Breast epithelium (tissue), 4 donors: ENCODE measurements at regions not wholly inside any gene's neighbourhood (a gene's known extent, or its start where the extent isn't known, plus 50 kb on each side); places are given as distances from the start of the nearest gene placed in this dataset.

Experiments
- DNase-seq, 2 donors: peaks; one replicate each; pipeline ENCODE4 v3.0.0-alpha.2; 2019; ENCODE audit warnings: low spot score in 2 of 2
- H3K27ac ChIP-seq, 2 donors: fragments of 200-600 bp; sonication (generic) in 1 of 2; one replicate each; pipeline ENCODE4 v1.5.1; 2016 to 2019; ENCODE audit warnings: mild to moderate bottlenecking in 1 of 2
- H3K27me3 ChIP-seq, 2 donors: fragments of 200-600 bp; sonication (generic) in 1 of 2; one replicate each; pipeline versions ENCODE4 v1.5.1 to v1.6.0; 2017 to 2019; ENCODE audit warnings: control low read depth in 1 of 2, mild to moderate bottlenecking in 1 of 2
- H3K36me3 ChIP-seq: fragments of 200-600 bp; one replicate; pipeline ENCODE4 v1.5.1; 2019
- H3K4me1 ChIP-seq, 2 donors: fragments of 200-600 bp; sonication (generic); one replicate each; pipeline ENCODE4 v1.5.1; 2016 to 2019; ENCODE audit warnings: control low read depth in 1 of 2
- H3K4me3 ChIP-seq, 3 donors: fragments of 200-600 bp; sonication (generic); 1 replicate in 2 of 3; 2 replicates in 1 of 3; pipeline ENCODE4 v1.5.1; 2016 to 2019; ENCODE audit warnings: mild to moderate bottlenecking in 3 of 3, moderate library complexity in 2 of 3
- H3K9me3 ChIP-seq, 2 donors: fragments of 200-600 bp; sonication (generic) in 1 of 2; one replicate each; pipeline ENCODE4 v1.5.1; 2016 to 2019; ENCODE audit warnings: control low read depth in 1 of 2
- CTCF ChIP-seq, 3 donors: fragments of 450-650 bp; IDR thresholded peaks; one replicate each; pipeline ENCODE4 v1.5.1; 2016 to 2017; ENCODE audit warnings: antibody characterized with exemption in 3 of 3, mild to moderate bottlenecking in 3 of 3, moderate library complexity in 3 of 3
- POLR2A ChIP-seq: fragments of 450-650 bp; IDR thresholded peaks from one replicate; pipeline ENCODE4 v1.6.1; 2016; ENCODE audit warnings: antibody characterized with exemption, mild to moderate bottlenecking, moderate library complexity
- POLR2AphosphoS5 ChIP-seq, 3 donors: sonication (generic); formaldehyde crosslinking; IDR thresholded peaks; one replicate each; pipeline ENCODE4 v1.6.1; 2017; ENCODE audit warnings: antibody characterized with exemption in 3 of 3
- intact Hi-C: fragments of 100-400 bp; cut with DNase I; formaldehyde crosslinking; loops from one replicate; pipeline ENCODE4 v1.15.1; 2023; ENCODE audit warnings: low total_unique reads

GRCh38 chr1:221174330-221174993, 295.2 kb downstream of the HLX start:
- no peaks in the 10 kb centered on the region for H3K4me1 ChIP-seq
- no peaks in the 10 kb centered on the region for H3K27me3 ChIP-seq
- no peak overlapping the region for H3K27ac ChIP-seq
- intact Hi-C loops: no loop called here
- no peak for DNase-seq
- no peaks in the 10 kb centered on the region for H3K36me3 ChIP-seq
- no peak overlapping the region for H3K4me3 ChIP-seq
- no peaks in the 10 kb centered on the region for H3K9me3 ChIP-seq
- TF ChIP-seq POLR2A: no peak
- no peak for TF ChIP-seq CTCF (IDR thresholded peaks at IDR 0.05)
- no peak for TF ChIP-seq POLR2AphosphoS5 (IDR thresholded peaks at IDR 0.05)

- no peak for DNase-seq
- H3K9me3 ChIP-seq: no peaks in the 10 kb centered on the region
- intact Hi-C loops: no loop called here
- H3K36me3 ChIP-seq: no peaks in the 10 kb centered on the region
- no peaks in the 10 kb centered on the region for H3K4me1 ChIP-seq
- H3K4me3 ChIP-seq: no peak overlapping the region
- no peak overlapping the region for H3K27ac ChIP-seq
- TF ChIP-seq CTCF (IDR thresholded peaks at IDR 0.05): no peak
- no peak for TF ChIP-seq POLR2A
- TF ChIP-seq POLR2AphosphoS5 (IDR thresholded peaks at IDR 0.05): no peak
- no peaks in the 10 kb centered on the region for H3K27me3 ChIP-seq
These were observed 296.0 kb downstream of the HLX start for GRCh38 chr1:221175249-221175648.

- Histone ChIP-seq H3K27me3 (no peaks in the 10 kb centered on the region), H3K4me3 (no peak overlapping the region), H3K4me1 (no peaks in the 10 kb centered on the region), H3K27ac (no peak overlapping the region), H3K36me3 (no peaks in the 10 kb centered on the region), H3K9me3 (no peaks in the 10 kb centered on the region)
- TF ChIP-seq POLR2AphosphoS5 (IDR thresholded peaks at IDR 0.05): no peak
- no peak for TF ChIP-seq POLR2A
- no peak for TF ChIP-seq CTCF (IDR thresholded peaks at IDR 0.05)
- intact Hi-C loops: no loop called here
- DNase-seq: no peak
These were observed 301.6 kb downstream of the HLX start for GRCh38 chr1:221180704-221181368.

GRCh38 chr1:221182791-221183533, 303.7 kb downstream of the HLX start:
- Histone ChIP-seq H3K27ac (no peak overlapping the region), H3K36me3 (no peaks in the 10 kb centered on the region), H3K27me3 (no peaks in the 10 kb centered on the region), H3K9me3 (no peaks in the 10 kb centered on the region), H3K4me3 (no peak overlapping the region), H3K4me1 (no peaks in the 10 kb centered on the region)
- intact Hi-C loops: no loop called here
- no peak for DNase-seq
- TF ChIP-seq POLR2AphosphoS5 (IDR thresholded peaks at IDR 0.05) (no peak), CTCF (IDR thresholded peaks at IDR 0.05) (no peak), POLR2A (no peak)
